Aorta (tissue), 5 donors: ENCODE measurements at regions not wholly inside any gene's neighbourhood (a gene's known extent, or its start where the extent isn't known, plus 50 kb on each side); places are given as distances from the start of the nearest gene placed in this dataset.

ENCODE experiments used
- ATAC-seq: fragments of 200-7000 bp; cut with Tn5 transposase; one replicate; pipeline ENCODE4 v1.9.1; 2022; ENCODE audit warnings: moderate library complexity; ENCODE audit not compliant: low FRiP score
- DNase-seq, 2 donors: peaks; one replicate each; pipeline ENCODE4 v3.0.0-alpha.2; 2020
- H3K27ac ChIP-seq, 2 donors: one replicate each; pipeline ENCODE4 v1.5.1; 2013; ENCODE audit warnings: low read length in 2 of 2, mild to moderate bottlenecking in 2 of 2, moderate library complexity in 2 of 2, control low read depth in 1 of 2, inconsistent platforms in 1 of 2, low read depth in 1 of 2
- H3K27me3 ChIP-seq, 2 donors: one replicate each; pipeline ENCODE4 v1.6.1; 2013; ENCODE audit warnings: control low read depth in 1 of 2, low read length in 1 of 2, mild to moderate bottlenecking in 1 of 2, moderate library complexity in 1 of 2; ENCODE audit not compliant: insufficient read depth in 2 of 2, control insufficient read depth in 1 of 2
- H3K36me3 ChIP-seq, 2 donors: one replicate each; pipeline ENCODE4 v1.6.1; 2013; ENCODE audit warnings: control low read depth in 1 of 2, low read length in 1 of 2, mild to moderate bottlenecking in 1 of 2; ENCODE audit not compliant: insufficient read depth in 2 of 2, control insufficient read depth in 1 of 2
- H3K4me1 ChIP-seq, 2 donors: one replicate each; pipeline ENCODE4 v1.6.1; 2013; ENCODE audit warnings: low read length in 2 of 2, control low read depth in 1 of 2, mild to moderate bottlenecking in 1 of 2, moderate library complexity in 1 of 2; ENCODE audit not compliant: insufficient read depth in 2 of 2, control insufficient read depth in 1 of 2
- H3K4me3 ChIP-seq, 2 donors: one replicate each; pipeline ENCODE4 v1.5.1; 2013; ENCODE audit warnings: low read length in 2 of 2, control low read depth in 1 of 2, mild to moderate bottlenecking in 1 of 2
- H3K9me3 ChIP-seq: one replicate; pipeline ENCODE4 v1.6.1; 2013; ENCODE audit warnings: mild to moderate bottlenecking, low read length; ENCODE audit not compliant: control insufficient read depth
- WGBS, 2 donors: extraction: QIAGEN DNeasy Blood & Tissue Kit; methylation state at CpG; one replicate each; pipeline ENCODE4 v1.1.7; 2013; 5-methylcytosine and 5-hydroxymethylcytosine counted together
- intact Hi-C, 2 donors: fragments of 100-400 bp; cut with DNase I; formaldehyde crosslinking; loops; one replicate each; pipeline versions ENCODE4 v1.14.2 to v1.15.0; 2022
- donor health status: healthy with polysubstance abuse.
- donor health status: Bipolar disorder and iron deficiency.
- donor health status: DM: no; HTN: no; CAD: no.
- donor health status: DM: no; HTN: no; CAD: no.
- donor health status: DM: yes; HTN: yes; CAD: no.

DNA sequence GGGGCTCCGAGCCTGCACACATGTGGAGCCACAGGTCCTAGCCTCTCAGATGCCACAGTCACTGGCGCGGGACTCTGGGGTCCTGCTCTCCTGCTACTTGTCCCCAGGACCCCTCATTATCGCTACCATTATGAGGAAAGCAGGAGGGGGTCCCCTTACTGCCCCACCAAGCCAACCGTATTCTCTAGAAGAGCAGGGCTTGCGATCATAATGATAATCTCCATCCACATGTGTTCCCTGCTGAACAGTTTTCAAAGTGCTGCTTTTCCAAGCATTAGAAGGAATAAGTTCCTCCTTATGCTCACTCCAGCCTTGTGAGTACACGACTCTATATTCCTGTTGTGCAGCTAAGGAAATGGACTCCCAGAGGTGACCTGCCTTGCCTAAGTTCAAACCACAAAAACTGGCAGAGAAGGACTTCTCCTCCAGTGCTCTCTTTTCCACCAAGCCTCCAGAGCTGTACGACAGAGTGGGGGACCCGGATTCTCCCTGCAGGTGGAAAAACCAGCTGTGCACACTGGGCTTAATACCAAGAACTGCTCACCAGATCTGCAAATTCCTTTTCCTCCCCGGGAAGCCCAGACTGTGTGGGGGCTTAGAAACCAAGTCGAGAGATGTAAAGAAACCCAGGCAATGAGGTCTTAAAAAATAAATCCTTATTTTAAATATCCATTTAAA, 92.8 kb upstream of the DRD2 start:
- Histone ChIP-seq H3K36me3 (no peaks in the 10 kb centered on the region), H3K27ac (no peak overlapping the region), H3K4me1 (no peaks in the 10 kb centered on the region), H3K27me3 (no peaks in the 10 kb centered on the region), H3K9me3 (no peaks in the 10 kb centered on the region), H3K4me3 (no peak overlapping the region)
- intact Hi-C loops, result loop anchor here in 1 of 2 donors (10.0 kb wide), 1 partner anchor 117 kb away; no protein-coding TSS in a partner anchor
- DNase-seq (no peak), ATAC-seq (no peak)
- WGBS, 2 donors, result 53% methylated on average over 11 of the region's 11 CpGs

DNA sequence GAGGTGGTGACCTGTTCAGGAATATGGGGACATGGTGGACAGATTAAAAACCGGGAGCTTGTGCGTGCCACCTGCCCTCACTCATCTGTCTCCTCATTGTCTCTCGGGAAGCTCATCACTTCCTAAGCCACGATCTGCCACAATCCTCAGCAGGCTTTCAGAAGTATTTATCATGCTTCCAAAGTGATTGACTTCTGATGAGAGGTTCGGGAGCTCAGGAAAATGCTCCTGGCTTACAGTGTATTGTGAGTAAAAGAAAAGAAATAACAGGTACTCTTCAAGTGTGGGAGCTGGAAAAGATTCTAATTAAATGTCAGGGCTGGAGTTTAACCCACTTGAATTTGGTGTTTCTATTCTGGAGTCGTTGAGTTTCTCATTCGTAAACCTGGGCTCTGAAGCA, 91.9 kb upstream of the DRD2 start:
- 84 to 90% methylated on average over 7 of the region's 7 CpGs for WGBS, 2 donors
- Histone ChIP-seq H3K4me3 (no peak overlapping the region), H3K27ac (no peak overlapping the region), H3K9me3 (no peaks in the 10 kb centered on the region), H3K36me3 (no peaks in the 10 kb centered on the region), H3K27me3 (no peaks in the 10 kb centered on the region), H3K4me1 (no peaks in the 10 kb centered on the region)
- intact Hi-C loops, result loop anchor here in 1 of 2 donors (10.0 kb wide), 1 partner anchor 118 kb away; no protein-coding TSS in a partner anchor
- no peak for DNase-seq
- no peak for ATAC-seq

DNA sequence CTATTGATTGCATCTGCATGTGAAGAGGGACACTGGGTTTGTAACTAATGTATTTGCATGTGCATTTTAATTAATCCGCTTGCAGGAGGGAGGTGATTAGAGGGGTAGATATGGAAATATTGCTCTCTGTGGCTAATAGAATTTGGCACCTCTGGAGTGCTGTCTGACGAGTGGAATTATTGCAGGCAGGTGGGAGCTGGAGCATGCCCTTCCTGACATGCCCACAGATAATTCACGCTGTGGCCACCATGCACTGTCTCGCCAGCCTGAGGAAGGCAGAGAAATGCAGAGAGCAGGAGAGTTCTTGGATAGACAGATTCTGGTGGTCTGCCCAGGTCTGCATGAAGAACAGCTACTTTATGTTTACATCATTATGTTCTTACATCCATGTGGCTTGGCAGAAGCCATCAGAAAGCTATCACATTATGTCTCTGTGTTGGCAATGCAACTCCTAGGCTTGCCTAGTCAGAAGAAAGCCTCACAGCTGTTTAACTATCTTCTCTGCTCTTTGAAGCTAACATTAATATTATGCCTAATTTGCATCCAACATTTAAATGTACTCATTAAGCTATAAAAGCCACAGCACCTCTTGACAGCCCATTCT, 89.4 kb upstream of the DRD2 start:
- no peak for ATAC-seq
- H3K36me3 ChIP-seq, result no peaks in the 10 kb centered on the region
- DNase-seq, result no peak
- H3K4me3 ChIP-seq, result no peak overlapping the region
- no peak overlapping the region for H3K27ac ChIP-seq
- WGBS, 2 donors, result 64 to 69% methylated on average over 4 of the region's 4 CpGs
- no peaks in the 10 kb centered on the region for H3K27me3 ChIP-seq
- H3K9me3 ChIP-seq, result no peaks in the 10 kb centered on the region
- intact Hi-C loops, result loop anchor here in 1 of 2 donors (10.0 kb wide), 1 partner anchor 120 kb away; no protein-coding TSS in a partner anchor
- no peaks in the 10 kb centered on the region for H3K4me1 ChIP-seq

DNA sequence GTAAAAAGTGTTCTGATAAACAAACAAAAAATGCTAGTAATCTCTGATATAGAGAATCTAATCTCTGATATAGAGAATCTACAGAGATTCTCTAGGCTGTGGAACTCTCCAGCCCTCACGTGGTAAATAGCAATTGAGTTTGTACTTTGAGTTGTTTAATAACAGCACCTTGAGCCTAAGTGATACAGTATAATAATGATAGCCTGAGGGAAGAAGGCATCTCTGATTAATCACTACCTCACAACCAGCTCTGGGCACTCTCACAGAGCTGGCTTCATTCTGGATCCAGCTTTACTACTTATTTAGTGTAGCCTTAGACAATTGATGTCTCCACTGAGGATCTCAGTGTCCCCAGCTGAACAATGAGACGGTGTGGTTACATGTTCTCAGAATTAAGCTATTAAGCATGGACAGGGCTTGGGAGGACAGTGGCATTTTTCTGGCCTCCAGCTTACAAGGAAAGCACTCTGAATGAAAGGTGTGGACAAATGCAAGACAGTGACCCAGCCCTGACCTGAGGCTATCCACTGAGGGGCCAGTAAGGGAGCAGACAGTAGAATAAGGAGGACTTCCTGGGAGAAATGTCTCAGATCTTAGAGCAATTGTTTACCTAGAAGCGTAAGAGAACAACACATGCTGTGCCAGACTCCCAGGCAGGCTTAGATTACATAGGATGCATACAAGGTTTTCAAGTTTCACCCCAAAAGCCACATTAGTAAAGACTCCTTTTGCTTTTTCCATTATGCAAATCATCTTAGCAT, 88.7 kb upstream of the DRD2 start:
- no peaks in the 10 kb centered on the region for H3K36me3 ChIP-seq
- no peak overlapping the region for H3K27ac ChIP-seq
- H3K4me1 ChIP-seq, result no peaks in the 10 kb centered on the region
- H3K4me3 ChIP-seq, result no peak overlapping the region
- H3K9me3 ChIP-seq, result no peaks in the 10 kb centered on the region
- intact Hi-C loops, result loop anchor here in 1 of 2 donors (10.0 kb wide), 1 partner anchor 121 kb away; no protein-coding TSS in a partner anchor
- DNase-seq, result no peak
- H3K27me3 ChIP-seq, result no peaks in the 10 kb centered on the region
- WGBS, 2 donors, result 57 to 66% methylated on average over 3 of the region's 3 CpGs
- ATAC-seq, result no peak

DNA sequence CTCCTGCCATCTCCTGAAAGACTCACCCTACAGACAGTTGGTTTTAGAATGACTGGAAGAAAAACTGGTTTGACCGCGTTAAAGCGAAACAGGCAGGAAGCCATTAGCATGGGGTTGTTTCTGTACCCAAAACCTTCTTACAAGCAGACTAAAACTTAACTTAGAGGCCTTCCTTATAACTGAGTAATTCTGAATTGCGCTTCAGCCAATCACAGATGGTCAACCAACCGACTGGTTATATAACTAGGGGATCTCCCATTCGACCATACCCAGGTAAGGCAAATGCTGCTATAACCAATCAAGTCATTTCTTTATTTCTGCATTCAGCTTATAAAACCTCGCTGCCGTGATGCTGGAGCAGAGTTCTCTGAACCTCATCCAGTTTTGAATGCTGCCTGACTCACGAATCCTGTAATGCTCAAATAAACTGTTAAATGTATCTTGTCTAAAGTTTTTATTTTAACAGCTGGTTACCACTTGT, 87.8 kb upstream of the DRD2 start:
- Histone ChIP-seq H3K27me3 (no peaks in the 10 kb centered on the region), H3K4me3 (no peak overlapping the region), H3K9me3 (no peaks in the 10 kb centered on the region), H3K27ac (no peak overlapping the region), H3K36me3 (no peaks in the 10 kb centered on the region), H3K4me1 (no peaks in the 10 kb centered on the region)
- DNase-seq, result no peak
- WGBS, 2 donors, result 72 to 78% methylated on average over 9 of the region's 9 CpGs
- intact Hi-C loops, result loop anchor here in 1 of 2 donors (10.0 kb wide), 1 partner anchor 122 kb away; no protein-coding TSS in a partner anchor
- no peak for ATAC-seq

DNA sequence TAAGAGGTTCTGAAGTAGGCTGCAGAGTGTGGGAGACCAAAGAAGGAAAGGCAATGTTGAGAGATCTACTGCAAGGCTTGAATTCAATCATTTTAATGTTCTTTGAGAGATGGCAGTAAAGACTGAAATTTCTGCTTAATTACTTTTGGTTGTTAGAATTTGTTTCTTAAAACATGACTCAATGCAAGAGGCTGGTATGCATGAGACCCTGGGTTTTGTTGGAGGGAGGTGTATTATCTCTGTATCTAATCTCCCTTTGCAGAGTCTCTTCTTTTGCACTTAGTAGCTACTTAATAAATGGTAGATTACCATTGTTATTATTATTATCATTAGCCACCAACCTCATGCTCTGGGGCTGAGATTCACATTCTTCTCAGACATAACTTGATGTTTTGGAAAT, 87.4 kb upstream of the DRD2 start:
- DNase-seq (no peak), ATAC-seq (no peak)
- Histone ChIP-seq H3K27ac (no peak overlapping the region), H3K27me3 (no peaks in the 10 kb centered on the region), H3K4me1 (no peaks in the 10 kb centered on the region), H3K36me3 (no peaks in the 10 kb centered on the region), H3K4me3 (no peak overlapping the region), H3K9me3 (no peaks in the 10 kb centered on the region)
- intact Hi-C loops, result loop anchor here in 1 of 2 donors (10.0 kb wide), 1 partner anchor 122 kb away; no protein-coding TSS in a partner anchor

DNA sequence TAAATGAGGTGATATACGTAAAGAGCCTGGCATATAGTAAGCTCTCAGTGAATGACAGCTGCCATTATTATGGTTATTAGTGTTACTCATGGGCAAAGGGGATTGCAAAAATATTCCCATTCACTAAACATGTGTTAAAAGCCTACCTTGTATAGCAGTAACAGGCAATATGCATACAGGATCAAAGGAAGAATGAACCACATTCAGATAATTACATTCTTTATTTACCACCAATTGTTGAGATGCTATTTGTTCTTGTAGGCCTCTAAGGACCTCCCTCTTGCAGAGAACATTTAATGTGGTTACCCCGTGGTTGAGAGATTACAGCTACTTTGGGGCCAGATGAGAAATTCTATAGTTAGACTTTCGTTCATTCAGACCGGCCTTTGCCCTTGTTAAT, 82.7 kb upstream of the DRD2 start:
- Histone ChIP-seq H3K9me3 (no peaks in the 10 kb centered on the region), H3K27ac (no peak overlapping the region), H3K4me3 (no peak overlapping the region), H3K4me1 (peaks cover 0 to 2% of the 10 kb centered on the region in 2 donors), H3K36me3 (no peaks in the 10 kb centered on the region), H3K27me3 (no peaks in the 10 kb centered on the region)
- ATAC-seq (no peak), DNase-seq (no peak)
- 90 to 95% methylated on average over 4 of the region's 4 CpGs for WGBS, 2 donors
- intact Hi-C loops, result loop anchor here (10.0 kb wide), 1 partner anchor 57 kb away; no protein-coding TSS in a partner anchor

DNA sequence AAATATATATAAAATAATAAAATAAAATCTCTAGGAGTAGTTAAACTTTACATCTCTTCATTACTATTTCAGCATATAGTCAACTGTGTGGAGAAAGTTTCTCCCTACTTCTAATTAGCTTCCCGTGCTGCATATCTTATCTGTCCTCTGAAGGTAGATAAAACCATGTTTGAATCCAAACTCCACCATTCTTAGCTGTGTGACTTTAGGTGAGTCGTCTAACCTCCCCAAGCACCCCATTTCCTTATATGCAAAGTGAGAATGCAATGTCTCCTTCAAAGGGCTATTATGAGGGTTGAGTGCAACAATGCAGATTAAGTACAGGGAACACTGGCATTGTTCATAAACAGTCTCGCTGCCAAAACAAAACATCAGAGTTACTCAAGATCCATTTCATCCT, 80.8 kb upstream of the DRD2 start:
- WGBS, 2 donors, result 75 to 84% methylated on average over 3 of the region's 3 CpGs
- Histone ChIP-seq H3K4me1 (peaks cover 0 to 2% of the 10 kb centered on the region in 2 donors), H3K4me3 (no peak overlapping the region), H3K27me3 (no peaks in the 10 kb centered on the region), H3K9me3 (no peaks in the 10 kb centered on the region), H3K27ac (no peak overlapping the region), H3K36me3 (no peaks in the 10 kb centered on the region)
- DNase-seq (no peak), ATAC-seq (no peak)
- intact Hi-C loops, result loop anchor here (10.0 kb wide), 1 partner anchor 59 kb away; no protein-coding TSS in a partner anchor
